ENCODE measurements at regions not wholly inside any gene's neighbourhood (a gene's known extent, or its start where the extent isn't known, plus 50 kb on each side); places are given as distances from the start of the nearest gene placed in this dataset.

GRCh38 chr6:145026267-145026679 lies 709.0 kb downstream of the EPM2A start (continued):
- TF ChIP-seq SIX1 (CRISPR knock-in tag; IDR thresholded peaks at IDR 0.05; ENCODE audit: borderline replicate concordance) (peak; percentile 66), BORCS8-MEF2B (CRISPR knock-in tag; IDR thresholded peaks at IDR 0.05) (no peak), RELA (CRISPR knock-in tag; IDR thresholded peaks at IDR 0.05) (peak; percentile 50; the same call in 1 of the 2 replicates), ZNF670 (CRISPR knock-in tag; IDR thresholded peaks at IDR 0.05; ENCODE audit: borderline replicate concordance) (peak; percentile 77; the same call in 1 of the 2 replicates), ARNT2 (CRISPR knock-in tag; IDR thresholded peaks at IDR 0.05; ENCODE audit: low read depth) (no peak; the same call in 1 of the 2 replicates), DPF2 (CRISPR knock-in tag; IDR thresholded peaks at IDR 0.05; ENCODE audit: borderline replicate concordance, low read depth) (peak; percentile 97)
- TF ChIP-seq, protein P1, sequence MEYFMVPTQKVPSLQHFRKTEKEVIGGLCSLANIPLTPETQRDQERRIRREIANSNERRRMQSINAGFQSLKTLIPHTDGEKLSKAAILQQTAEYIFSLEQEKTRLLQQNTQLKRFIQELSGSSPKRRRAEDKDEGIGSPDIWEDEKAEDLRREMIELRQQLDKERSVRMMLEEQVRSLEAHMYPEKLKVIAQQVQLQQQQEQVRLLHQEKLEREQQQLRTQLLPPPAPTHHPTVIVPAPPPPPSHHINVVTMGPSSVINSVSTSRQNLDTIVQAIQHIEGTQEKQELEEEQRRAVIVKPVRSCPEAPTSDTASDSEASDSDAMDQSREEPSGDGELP (IDR thresholded peaks at IDR 0.05; ENCODE audit: borderline replicate concordance, low read depth): peak; percentile 41; the same call in 1 of the 2 replicates
- TF ChIP-seq, protein P2, sequence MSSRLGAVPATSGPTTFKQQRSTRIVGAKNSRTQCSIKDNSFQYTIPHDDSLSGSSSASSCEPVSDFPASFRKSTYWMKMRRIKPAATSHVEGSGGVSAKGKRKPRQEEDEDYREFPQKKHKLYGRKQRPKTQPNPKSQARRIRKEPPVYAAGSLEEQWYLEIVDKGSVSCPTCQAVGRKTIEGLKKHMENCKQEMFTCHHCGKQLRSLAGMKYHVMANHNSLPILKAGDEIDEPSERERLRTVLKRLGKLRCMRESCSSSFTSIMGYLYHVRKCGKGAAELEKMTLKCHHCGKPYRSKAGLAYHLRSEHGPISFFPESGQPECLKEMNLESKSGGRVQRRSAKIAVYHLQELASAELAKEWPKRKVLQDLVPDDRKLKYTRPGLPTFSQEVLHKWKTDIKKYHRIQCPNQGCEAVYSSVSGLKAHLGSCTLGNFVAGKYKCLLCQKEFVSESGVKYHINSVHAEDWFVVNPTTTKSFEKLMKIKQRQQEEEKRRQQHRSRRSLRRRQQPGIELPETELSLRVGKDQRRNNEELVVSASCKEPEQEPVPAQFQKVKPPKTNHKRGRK (CRISPR knock-in tag; IDR thresholded peaks at IDR 0.05): no peak
- TF ChIP-seq, protein P3, sequence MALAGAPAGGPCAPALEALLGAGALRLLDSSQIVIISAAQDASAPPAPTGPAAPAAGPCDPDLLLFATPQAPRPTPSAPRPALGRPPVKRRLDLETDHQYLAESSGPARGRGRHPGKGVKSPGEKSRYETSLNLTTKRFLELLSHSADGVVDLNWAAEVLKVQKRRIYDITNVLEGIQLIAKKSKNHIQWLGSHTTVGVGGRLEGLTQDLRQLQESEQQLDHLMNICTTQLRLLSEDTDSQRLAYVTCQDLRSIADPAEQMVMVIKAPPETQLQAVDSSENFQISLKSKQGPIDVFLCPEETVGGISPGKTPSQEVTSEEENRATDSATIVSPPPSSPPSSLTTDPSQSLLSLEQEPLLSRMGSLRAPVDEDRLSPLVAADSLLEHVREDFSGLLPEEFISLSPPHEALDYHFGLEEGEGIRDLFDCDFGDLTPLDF (CRISPR knock-in tag; IDR thresholded peaks at IDR 0.05): no peak
- TF ChIP-seq, protein P4, sequence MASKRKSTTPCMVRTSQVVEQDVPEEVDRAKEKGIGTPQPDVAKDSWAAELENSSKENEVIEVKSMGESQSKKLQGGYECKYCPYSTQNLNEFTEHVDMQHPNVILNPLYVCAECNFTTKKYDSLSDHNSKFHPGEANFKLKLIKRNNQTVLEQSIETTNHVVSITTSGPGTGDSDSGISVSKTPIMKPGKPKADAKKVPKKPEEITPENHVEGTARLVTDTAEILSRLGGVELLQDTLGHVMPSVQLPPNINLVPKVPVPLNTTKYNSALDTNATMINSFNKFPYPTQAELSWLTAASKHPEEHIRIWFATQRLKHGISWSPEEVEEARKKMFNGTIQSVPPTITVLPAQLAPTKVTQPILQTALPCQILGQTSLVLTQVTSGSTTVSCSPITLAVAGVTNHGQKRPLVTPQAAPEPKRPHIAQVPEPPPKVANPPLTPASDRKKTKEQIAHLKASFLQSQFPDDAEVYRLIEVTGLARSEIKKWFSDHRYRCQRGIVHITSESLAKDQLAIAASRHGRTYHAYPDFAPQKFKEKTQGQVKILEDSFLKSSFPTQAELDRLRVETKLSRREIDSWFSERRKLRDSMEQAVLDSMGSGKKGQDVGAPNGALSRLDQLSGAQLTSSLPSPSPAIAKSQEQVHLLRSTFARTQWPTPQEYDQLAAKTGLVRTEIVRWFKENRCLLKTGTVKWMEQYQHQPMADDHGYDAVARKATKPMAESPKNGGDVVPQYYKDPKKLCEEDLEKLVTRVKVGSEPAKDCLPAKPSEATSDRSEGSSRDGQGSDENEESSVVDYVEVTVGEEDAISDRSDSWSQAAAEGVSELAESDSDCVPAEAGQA (IDR thresholded peaks at IDR 0.05; ENCODE audit: low read depth): no peak
- TF ChIP-seq, protein P4 (CRISPR knock-in tag; IDR thresholded peaks at IDR 0.05; ENCODE audit: borderline replicate concordance): no peak

Data from HepG2 (cell line).